HG02943 (cell line): ENCODE measurements at regions not wholly inside any gene's neighbourhood (a gene's known extent, or its start where the extent isn't known, plus 50 kb on each side); places are given as distances from the start of the nearest gene placed in this dataset.
"Not testable (repeated sequence)": the region's sequence is repeated elsewhere in the genome, so short reads cannot be mapped to it uniquely, and the experiment has no call there.

Source experiments
- ATAC-seq: cut with Tn5 transposase; IDR thresholded peaks from one replicate; pipeline ENCODE4 v1.9.1; 2021; ENCODE audit warnings: mild to moderate bottlenecking, low read depth, moderate library complexity; ENCODE audit not compliant: unreplicated experiment

DNA sequence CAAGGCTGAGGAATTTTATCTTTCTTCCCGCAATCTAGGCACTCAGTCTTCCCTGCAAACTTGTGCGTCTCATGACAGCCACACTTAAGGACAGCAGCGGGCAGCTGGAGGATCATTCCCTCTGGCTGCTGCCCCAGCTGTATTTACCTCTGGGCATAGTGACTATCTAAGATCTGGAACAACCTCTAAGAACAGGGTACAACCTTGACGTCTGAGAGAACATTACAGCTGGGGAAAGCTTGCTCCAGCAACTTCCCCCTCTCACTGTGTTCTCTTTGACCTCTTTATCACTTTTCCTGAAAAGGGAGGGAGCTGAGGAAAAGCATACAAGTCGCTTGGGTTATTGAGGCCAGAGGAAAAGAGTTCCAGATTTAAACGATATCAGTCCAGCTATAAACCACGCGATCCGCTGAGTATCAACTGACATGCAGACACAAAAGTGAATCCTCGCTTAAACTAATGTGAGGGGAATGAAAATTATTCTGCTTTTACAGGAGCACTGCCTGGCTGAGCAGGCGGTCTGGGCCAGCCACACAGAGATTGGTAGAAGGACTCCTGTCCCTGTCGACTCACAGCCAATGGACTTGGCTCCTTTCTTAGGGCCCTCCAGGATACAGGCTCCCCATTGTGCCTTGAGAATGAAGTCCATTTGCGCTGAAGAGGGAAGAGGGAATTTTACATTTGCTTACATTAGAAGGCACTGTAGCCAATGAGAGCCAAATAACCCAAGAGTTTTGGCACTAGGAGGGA is 153.3 kb downstream of the QRSL1 start:
- no peak for ATAC-seq

DNA sequence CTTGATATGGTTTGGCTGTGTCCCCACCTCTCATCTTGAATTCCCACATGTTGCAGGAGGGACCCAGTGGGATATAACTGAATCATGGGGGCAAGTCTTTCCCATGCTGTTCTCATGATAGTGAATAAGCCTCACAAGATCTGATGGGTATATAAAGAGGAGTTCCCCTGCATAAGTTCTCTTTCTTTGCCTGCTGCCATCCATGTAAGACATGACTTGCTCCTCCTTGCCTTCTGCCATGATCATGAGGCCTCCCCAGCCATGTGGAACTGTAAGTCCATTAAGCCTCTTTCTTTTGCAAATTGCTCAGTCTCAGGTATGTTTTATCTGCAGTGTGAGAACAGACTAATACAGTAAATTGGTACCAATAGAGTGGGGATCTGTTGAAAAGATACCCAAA is 150.2 kb downstream of the QRSL1 start:
- not testable (repeated sequence) for ATAC-seq

DNA sequence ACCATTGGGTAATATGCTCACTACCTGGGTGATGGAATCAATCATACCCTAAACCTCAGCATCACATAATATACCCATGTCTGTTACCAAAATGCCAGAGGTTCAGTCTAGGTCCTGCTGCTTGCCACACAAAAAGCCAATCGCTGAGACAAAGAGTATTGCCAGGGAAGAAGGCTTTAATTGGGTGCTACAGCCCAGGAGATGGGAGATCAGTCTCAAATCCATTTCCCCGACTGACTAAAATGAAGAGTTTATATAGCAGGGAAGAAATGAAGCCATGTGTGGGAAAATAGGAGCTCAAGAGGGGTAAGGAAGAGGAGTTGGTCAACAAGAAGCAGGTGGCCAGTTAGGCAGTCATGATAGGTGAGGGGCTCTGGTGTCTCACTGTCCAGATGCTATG is 149.6 kb downstream of the QRSL1 start:
- no peak for ATAC-seq

DNA sequence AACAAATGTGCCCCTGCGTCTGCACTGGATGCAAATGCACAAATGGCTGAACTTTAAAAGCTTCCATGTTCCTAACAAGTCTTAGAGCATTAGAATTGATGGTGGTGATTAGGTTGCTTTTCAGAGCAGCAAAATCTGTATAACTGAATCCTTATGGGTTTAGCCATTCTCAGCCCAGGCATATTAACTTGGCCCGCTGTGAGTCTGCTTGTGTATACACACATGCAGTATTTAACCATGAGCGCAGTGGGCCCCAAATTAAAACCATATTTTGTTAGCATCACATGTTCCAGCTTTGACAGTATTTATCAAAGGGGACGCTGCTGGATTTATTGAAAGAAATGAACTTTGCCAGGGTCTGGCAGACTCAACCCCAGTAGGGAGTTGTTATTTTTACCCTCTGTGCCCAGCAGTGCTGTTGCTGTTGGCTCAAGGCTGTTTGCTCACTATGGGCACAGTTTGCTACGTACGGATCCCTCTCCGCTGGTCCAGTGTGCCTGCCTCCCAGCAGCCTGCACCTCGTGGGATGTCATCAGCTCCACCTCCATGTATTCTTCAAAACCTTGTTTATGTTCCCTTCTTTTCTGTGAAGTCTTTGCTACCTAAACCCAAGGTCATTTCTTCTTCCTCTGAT is 144.7 kb downstream of the QRSL1 start:
- no peak for ATAC-seq

DNA sequence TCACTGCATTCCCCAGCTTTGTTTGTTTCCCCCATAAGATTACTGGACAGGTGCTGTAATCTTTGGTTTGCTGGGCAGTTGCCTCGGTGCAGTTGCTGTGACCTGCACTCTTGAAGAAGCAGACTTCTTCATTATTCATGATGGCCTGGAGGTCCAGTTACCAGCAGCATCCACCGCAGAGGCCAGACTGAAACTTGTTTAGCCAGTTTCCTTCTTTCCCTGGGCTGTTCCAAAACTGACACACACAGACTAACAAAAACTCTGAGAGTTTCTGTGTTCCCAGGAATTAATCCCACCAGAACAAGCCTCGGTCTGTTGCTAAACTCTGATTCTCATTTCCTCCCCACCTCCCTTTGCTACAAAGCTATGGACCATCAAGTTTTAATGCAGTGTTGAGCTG is 144.1 kb downstream of the QRSL1 start:
- ATAC-seq, result no peak

DNA sequence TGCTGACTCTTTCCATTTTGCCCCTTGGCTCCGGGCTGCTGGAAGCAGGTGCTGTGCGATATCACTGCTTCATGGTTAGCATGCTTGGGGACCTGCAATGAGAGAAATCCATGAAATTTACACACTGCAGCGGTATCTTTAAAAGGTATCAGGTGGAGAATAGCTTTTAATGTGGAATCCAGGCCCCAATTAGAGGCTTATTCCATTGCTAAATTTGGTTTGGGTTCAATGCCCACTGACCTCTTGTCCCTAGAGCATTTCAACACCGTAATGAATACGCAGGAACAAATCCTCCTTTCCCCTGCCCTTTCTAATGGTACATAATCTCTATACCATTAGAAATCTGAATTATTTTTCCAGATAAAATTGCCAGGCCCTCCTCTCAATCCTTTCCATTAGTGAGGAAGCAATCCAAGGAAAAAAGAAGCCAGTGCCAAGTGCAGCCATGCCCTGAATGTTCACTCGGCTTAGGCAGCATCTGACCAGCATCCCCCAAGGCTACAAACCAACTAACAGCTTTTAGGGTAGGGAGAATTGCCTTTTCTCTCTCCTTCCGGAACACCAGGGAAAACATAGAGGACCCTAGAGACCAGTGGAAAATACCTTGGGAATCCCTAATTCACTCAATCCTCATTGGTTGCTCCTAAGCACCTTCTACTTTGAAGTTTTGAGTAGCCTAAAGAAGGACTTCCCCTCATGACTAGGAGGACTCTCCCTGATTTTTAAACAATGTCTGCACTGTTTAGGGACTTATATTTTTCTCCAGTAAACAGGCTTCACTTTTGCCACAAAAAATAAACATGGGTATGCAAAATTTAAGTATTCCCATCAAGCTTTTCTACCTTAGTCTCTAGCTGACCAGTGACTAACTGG is 143.1 kb downstream of the QRSL1 start:
- no peak for ATAC-seq

DNA sequence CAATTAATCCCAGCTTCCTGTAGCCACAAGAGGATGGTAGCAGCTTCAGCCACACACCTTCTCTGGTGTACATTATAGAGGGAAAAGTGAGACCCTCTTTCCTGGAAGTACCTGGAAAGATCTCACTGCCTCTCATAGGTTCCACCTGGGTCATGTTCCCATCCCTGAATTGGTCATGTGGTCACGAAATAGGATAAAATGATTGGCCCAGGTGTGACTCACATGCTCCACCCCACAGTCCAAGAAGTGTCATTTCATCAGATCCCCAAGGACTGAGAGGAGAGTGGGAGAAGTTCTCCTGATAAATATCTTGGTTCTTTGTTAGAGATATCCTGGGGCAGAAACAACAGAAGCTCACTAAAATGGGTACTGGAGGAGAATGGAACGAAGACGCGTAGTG is 142.4 kb downstream of the QRSL1 start:
- ATAC-seq, result no peak

DNA sequence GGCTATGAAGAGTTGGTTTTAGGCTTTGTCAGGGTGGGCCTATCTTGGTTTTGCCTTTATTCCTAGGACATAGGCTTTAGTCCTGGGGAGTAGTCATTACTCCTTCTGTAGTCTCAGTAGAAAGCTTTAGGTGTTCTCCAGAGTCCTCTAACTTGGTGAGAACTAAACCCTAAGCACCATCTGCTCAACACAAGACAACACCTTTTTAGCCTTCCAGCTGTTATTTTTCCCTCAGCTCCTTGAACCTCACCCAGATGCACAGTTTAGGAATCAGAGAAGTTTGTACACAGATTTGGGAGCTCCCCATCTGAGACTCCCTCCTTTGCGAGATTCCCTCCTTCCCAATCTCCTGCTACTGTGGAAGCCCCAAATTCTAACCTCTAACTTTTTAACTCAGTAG is 141.3 kb downstream of the QRSL1 start:
- no peak for ATAC-seq

DNA sequence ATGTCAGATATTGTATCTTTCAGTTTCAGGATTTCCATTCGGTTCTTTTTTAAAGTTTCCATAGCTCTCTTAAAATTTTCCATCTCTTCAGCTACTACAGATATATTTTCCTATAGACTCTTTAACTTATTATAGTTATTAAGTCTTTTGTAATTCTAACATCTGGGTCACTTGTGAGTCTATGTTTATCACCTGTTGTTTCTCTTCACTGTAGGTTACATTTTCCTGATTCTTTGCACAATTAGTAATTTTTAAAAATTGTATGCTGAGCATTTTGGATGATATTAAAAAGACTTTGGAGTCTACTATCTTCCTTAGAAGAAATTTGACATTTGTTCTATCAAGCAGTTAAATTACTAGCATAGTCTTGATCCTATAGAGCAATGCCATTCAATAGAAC is 140.7 kb downstream of the QRSL1 start:
- ATAC-seq, result no peak

DNA sequence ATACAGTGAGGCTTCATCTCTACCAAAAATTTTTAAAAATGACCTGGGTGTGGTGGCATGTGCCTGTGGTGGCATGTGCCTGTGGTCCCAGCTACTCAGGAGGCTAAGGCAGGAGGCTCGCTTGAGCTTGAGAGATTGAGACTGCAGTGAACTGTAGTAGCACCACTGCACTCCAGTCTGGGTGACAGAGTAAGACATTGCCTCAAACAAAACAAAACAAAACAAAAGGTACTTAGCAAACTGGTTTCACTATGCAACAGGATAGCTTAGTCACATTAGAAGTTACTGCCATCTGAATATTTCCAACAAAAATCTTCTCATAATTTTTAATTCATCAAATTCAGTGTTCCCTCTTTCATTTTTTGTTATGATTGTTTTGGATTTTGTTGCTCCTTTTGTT is 137.9 kb downstream of the QRSL1 start:
- ATAC-seq, result no peak

DNA sequence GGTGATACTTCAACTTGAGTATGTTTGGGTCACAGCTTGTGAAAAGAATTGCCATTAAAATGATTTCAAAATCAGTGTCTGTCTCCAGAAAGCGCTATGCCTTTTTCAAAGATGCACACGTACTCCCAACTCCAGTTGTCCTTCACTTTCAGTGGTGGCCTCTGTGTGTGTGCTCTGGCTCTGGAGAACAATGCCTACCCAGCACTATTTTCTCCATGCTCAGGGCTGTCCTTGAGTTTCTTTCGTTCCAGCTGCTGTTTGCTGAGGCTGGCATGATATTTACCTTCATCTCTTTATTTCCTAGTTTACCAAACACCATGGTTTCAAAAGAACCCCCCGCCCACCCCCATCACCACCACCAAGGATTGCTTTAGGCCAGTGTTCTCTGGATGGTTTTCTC is 136.8 kb downstream of the QRSL1 start:
- no peak for ATAC-seq

DNA sequence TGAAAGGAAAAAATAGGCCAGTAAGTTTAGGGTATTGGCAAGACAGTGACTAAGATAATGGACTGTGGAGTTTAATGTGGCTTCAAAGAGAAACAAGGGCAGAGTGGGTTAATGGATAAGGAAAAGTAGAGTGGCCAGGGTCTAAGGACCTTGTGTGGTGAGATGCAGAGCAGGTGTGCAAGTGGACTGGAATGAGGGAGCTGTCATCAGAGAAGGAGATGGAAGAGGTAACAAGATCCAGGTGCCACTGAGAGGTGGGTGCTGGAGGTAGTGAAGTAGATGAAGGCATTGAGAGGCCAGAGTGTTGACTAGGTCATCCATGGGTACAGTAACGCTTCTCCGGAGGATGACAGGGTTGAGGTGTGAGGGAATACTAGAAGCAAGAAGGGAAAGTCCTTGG is 136.1 kb downstream of the QRSL1 start:
- ATAC-seq, result no peak

DNA sequence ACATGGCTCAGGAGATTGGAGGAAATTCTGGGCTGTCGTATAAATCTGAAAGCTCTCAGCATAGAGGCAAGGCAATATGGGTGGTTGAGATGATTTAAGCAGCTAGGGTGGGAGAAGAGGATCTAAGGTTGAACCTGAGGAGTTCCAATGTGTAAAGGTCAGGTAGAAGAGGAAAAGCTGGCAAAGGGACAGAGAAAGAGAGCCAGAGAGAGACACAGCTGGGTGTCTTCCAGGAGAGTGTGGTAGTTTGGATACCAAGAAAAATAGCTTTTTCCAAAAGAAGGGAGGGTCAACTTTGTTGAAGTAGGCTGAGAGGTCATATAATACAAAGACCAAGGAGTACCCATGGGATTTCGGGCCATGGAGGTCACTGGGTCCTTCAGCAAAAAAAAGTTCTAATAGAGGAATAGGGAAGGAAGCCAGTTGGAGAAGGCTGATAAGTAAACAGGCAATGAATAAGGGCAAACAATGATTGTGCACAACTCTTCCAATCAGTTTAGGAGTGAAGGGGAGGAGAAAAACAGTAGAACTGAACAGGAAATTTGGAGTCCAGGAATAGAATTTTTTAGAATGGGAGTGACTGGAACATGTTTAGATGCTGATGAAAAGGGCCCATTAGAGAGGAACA is 135.1 kb downstream of the QRSL1 start:
- no peak for ATAC-seq

DNA sequence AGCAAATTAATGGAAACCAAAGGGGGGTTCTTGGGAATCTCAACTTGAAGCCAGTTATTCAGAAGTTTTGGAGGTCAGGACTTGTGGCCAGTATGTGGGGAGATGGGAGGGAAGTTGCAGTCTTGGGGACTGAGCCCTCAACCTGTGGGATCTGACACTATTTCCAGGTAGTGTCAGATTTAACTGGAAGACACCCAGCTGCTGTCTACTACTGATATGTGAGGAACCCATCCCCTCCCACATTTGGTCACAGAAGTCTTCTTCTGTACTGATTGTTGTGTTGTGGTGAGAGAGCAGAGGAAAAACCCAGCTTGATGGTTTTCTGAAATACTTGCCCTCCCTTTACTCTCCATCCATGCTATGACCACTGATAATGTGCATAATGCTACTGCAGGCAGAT is 134.0 kb downstream of the QRSL1 start:
- ATAC-seq, result no peak

DNA sequence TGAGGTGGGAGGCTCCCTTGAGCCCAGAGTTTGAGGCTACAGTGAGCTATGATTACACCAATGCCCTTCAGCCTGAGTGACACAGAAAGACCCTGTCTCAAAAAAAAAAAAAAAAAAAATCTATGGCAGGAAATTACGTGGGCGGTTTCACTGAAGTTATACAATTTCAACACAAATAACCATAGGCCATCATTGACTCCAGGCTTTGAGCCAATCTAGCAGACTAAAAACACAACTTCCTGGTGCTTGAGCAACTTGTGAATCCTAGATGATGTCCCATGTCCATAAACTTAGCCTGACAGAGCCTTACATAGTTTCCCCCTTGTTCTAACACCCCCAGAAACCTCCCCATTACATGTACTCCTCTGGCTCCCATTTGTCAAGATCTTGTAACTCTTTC is 131.8 kb downstream of the QRSL1 start:
- ATAC-seq, result no peak

DNA sequence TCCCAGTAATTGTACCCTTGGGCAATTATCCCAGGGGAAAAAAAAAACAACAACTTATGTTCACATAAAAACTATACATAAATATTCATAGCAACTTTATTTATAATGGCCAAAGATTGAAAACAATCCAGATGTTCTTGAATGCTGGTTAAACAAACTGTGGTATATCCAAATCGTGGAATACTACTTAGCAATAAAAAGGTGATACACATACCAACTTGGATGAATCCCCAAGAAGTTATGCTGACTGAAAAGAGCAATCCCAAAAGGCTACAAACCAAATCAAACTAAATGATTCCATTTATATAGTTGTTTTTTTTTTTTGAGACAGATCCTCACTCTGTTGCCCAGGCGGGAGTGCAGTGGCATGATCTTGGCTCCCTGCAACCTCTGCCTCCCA is 129.7 kb downstream of the QRSL1 start:
- no peak for ATAC-seq

DNA sequence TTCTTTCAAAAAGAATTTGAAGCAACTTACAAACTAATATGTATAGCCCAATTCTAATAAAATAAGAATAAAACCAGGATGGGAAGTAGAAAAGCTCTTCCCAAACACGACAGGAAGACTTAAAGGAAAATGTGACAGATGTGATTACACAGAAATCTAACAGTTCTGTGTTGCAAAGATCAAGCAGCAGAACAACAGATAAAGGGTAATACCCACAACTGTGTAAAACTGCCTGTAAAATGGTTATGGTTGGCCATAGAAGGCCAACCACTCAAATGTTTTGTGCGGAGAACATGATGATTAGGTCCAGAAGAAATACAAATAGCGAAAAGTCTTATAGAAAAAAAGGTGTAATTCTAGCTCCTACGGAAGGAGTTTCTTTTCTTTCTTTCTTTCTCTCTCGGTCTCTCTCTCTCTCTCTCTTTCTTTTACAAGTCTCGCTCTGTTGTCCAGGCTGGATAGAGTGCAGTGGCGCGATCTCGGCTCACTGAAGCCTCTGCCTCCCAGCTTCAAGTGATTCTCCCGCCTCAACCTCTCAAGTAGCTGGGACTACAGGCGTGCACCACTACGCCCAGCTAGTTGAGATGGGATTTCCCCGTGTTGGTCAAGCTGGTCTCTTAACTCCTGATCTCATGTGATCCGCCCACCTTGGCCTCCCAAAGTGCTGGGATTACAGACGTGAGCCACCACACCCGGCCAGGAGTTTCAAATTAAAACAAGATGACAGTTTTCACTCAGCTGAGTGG is 128.5 kb downstream of the QRSL1 start:
- no peak for ATAC-seq

DNA sequence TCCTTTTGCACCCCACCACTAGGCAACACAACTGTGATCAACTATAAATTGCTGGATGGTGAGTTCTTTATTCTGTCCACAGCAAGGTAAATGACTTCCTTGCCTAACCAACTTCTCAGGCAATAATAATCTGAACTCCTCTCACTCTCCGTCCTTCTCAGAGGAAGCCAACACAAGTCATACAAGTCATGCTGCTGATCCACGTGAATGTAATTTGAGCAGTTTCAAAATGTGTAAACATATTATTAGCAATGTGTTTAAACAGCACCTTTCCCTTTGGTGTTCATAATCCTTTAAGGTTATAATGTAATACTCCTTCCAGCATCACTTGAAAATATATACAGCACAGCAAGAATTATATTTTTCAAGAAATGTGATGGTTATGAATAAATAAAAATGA is 127.9 kb downstream of the QRSL1 start:
- ATAC-seq, result no peak

DNA sequence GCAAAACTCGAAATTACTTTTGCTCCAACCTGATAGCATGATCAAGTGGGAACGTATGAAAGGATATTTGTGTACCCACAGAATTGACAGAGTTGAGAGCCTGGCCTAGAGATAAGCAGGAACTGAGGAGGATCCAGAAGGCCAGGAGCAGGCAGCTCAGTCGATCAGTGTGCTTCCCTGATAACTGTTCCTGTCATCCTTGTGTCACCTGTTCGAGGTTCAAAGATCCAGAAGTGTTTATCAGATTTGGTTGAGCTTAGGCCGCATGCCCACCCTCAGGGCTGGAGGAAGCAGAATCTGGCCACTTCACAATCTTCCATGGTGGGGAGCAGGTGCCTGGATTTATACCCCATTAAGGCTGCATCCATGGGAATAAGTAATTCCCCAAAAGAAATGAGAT is 124.8 kb downstream of the QRSL1 start:
- ATAC-seq, result no peak

DNA sequence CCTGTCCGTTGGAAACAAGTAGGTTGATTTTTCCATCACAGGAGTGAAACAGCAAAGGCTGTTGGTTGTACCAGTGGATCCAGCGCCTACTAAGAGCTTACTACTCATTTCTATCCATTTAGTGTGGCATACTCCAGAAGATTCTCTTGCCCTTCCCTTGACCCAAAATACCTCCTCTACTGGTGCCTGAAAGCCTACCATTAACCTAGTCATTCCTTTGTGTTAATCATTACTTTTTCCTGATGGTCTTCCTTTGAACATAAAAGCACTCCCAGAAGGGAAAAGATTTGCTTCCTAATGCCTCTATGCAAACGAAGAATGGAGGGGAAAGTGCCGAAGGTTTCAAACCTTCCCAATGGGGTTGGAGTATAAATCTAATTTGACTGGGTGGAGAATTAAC is 123.3 kb downstream of the QRSL1 start:
- ATAC-seq, result no peak
